Endodermal cell (in vitro differentiated cells): ENCODE measurements at regions not wholly inside any gene's neighbourhood (a gene's known extent, or its start where the extent isn't known, plus 50 kb on each side); places are given as distances from the start of the nearest gene placed in this dataset.

Experiments used
- DNase-seq: peaks from one replicate; pipeline ENCODE4 v3.0.0-alpha.2; 2017
- H3K27ac ChIP-seq: 2 replicates; pipeline ENCODE4 v1.5.1; 2013; ENCODE audit warnings: mild to moderate bottlenecking, low read depth, low read length, moderate library complexity
- H3K27me3 ChIP-seq: 2 replicates; pipeline ENCODE4 v1.6.1; 2013; ENCODE audit warnings: mild to moderate bottlenecking, low read length, moderate library complexity; ENCODE audit not compliant: insufficient read depth, control insufficient read depth, poor library complexity, severe bottlenecking
- H3K36me3 ChIP-seq: 2 replicates; pipeline ENCODE4 v1.7.0; 2013; ENCODE audit warnings: mild to moderate bottlenecking, low read length, moderate library complexity; ENCODE audit not compliant: control insufficient read depth, insufficient read depth
- H3K4me1 ChIP-seq: one replicate; pipeline ENCODE4 v1.7.0; 2013; ENCODE audit warnings: low read length; ENCODE audit not compliant: control insufficient read depth, insufficient read depth
- H3K4me3 ChIP-seq: 2 replicates; pipeline ENCODE4 v1.5.1; 2013; ENCODE audit warnings: mild to moderate bottlenecking, low read length, moderate library complexity
- H3K9ac ChIP-seq: 2 replicates; pipeline ENCODE4 v1.6.1; 2013; ENCODE audit warnings: mild to moderate bottlenecking, low read length, moderate library complexity; ENCODE audit not compliant: poor library complexity, severe bottlenecking; ENCODE audit errors: extremely low read depth
- H3K9me3 ChIP-seq: 2 replicates; pipeline ENCODE4 v1.6.1; 2013; ENCODE audit warnings: mild to moderate bottlenecking, low read length, moderate library complexity; ENCODE audit not compliant: control insufficient read depth
- H3K27ac Mint-ChIP-seq: 2 replicates; pipeline ENCODE4 v1.8.0; 2020; ENCODE audit warnings: mixed read lengths
- H3K27me3 Mint-ChIP-seq: 2 replicates; pipeline ENCODE4 v1.8.0; 2021; ENCODE audit warnings: mild to moderate bottlenecking, mixed read lengths; ENCODE audit not compliant: insufficient read depth
- H3K36me3 Mint-ChIP-seq: 2 replicates; pipeline ENCODE4 v1.8.0; 2020; ENCODE audit warnings: low read depth, mixed read lengths
- H3K4me1 Mint-ChIP-seq: 2 replicates; pipeline ENCODE4 v1.8.0; 2020; ENCODE audit warnings: mixed read lengths
- H3K4me3 Mint-ChIP-seq: 2 replicates; pipeline ENCODE4 v1.8.0; 2020; ENCODE audit warnings: mild to moderate bottlenecking, moderate library complexity, mixed read lengths
- H3K9me3 Mint-ChIP-seq: 2 replicates; pipeline ENCODE4 v1.8.0; 2020; ENCODE audit warnings: mild to moderate bottlenecking, mixed read lengths
- CTCF ChIP-seq: fragments of 200-600 bp; sonication (generic); conservative IDR thresholded peaks from 2 replicates; pipeline ENCODE4 v1.5.0; 2021; ENCODE audit warnings: antibody characterized with exemption, mild to moderate bottlenecking
- WGBS, 2 experiments: methylation state at CpG; one replicate each; pipeline versions ENCODE4 v1.1.5 to v1.1.7; 2013; ENCODE audit warnings: missing lambda C conversion rate in 2 of 2, mixed read lengths in 1 of 2; ENCODE audit not compliant: insufficient coverage in 1 of 2, insufficient read length in 1 of 2; 5-methylcytosine and 5-hydroxymethylcytosine counted together

- no peak overlapping the region for H3K4me3 ChIP-seq
- WGBS, 2 experiments = 80 to 90% methylated on average over 1 of the region's 1 CpG
- H3K27ac ChIP-seq = no peak overlapping the region
- Mint-ChIP-seq H3K36me3 (no peaks in the 10 kb centered on the region), H3K4me3 (no peak overlapping the region), H3K9me3 (peaks cover 5% of the 10 kb centered on the region), H3K27me3 (no peaks in the 10 kb centered on the region), H3K27ac (no peak overlapping the region), H3K4me1 (no peaks in the 10 kb centered on the region)
- H3K27me3 ChIP-seq = no peaks in the 10 kb centered on the region
- no peak for TF ChIP-seq CTCF
- H3K36me3 ChIP-seq = no peaks in the 10 kb centered on the region
- H3K9me3 ChIP-seq = peaks cover 9% of the 10 kb centered on the region
- no peaks in the 10 kb centered on the region for H3K4me1 ChIP-seq
- H3K9ac ChIP-seq = no peak overlapping the region
- DNase-seq = no peak
Observed at GRCh38 chr4:137722910-137723309, 190.6 kb upstream of the PCDH18 start.

DNA sequence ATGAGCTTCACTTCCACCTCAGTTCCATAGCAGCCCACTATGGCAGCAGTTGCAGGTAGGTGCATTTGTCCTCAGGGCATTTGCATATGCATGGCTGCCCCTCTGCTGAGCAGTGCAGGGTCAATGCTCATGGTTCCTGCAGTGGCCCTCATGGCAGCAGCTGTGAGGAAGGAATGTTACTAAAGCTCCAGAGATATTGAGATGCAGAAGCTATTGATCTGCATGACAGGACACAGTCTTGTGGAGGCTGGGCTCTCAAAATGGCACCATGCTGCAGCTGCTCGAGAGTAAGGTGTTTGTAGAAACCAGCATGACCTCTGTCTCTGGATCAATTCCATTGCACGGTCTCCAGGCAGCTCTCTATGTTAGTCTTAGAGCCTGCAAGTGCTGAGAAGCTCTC lies 179.2 kb upstream of the PCDH18 start:
- Mint-ChIP-seq H3K9me3 (no peaks in the 10 kb centered on the region), H3K27ac (no peak overlapping the region), H3K4me3 (no peak overlapping the region), H3K4me1 (no peaks in the 10 kb centered on the region), H3K27me3 (no peaks in the 10 kb centered on the region), H3K36me3 (no peaks in the 10 kb centered on the region)
- TF ChIP-seq CTCF = no peak
- Histone ChIP-seq H3K4me1 (no peaks in the 10 kb centered on the region), H3K36me3 (no peaks in the 10 kb centered on the region), H3K27me3 (no peaks in the 10 kb centered on the region), H3K27ac (no peak overlapping the region), H3K9ac (no peak overlapping the region), H3K4me3 (no peak overlapping the region), H3K9me3 (no peaks in the 10 kb centered on the region)
- DNase-seq = peak; percentile 54
- WGBS, 2 experiments = 66 to 82% methylated on average over 2 of the region's 2 CpGs

DNA sequence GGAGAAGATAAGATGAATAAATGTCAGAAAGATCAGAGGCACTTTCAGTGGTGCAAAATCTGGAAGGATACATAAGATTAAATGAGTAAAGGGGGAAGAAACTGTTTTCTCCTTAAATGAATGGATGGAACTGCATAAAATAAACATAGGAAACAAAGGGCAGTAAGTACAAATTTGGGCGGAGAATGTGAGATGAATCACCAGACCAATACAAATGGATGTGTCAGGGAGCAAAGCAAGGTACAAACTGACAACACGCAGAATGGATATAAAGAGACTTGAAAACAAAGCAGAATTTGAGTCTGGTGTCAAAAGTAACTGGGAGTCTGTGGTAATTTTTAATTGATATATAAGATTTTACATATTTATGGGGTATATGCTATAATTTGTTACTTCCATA lies 175.3 kb upstream of the PCDH18 start:
- H3K9me3 Mint-ChIP-seq = no peaks in the 10 kb centered on the region
- Histone ChIP-seq H3K9ac (no peak overlapping the region), H3K27ac (no peak overlapping the region), H3K4me3 (no peak overlapping the region), H3K27me3 (no peaks in the 10 kb centered on the region), H3K9me3 (no peaks in the 10 kb centered on the region), H3K4me1 (no peaks in the 10 kb centered on the region), H3K36me3 (no peaks in the 10 kb centered on the region)
- no peak for DNase-seq
- 93 to 100% methylated on average over 1 to 2 of the region's 2 CpGs for WGBS, 2 experiments
- H3K4me3 Mint-ChIP-seq = no peak overlapping the region
- H3K27me3 Mint-ChIP-seq = no peaks in the 10 kb centered on the region
- no peak overlapping the region for H3K27ac Mint-ChIP-seq
- no peaks in the 10 kb centered on the region for H3K4me1 Mint-ChIP-seq
- TF ChIP-seq CTCF = no peak
- no peaks in the 10 kb centered on the region for H3K36me3 Mint-ChIP-seq
